Stimulated activated CD8-positive, alpha-beta memory T cell treated with anti-CD3 and anti-CD28 coated beads, Interleukin-15, amount 100 ng/mL, for 48 hours (primary cell): ENCODE measurements at regions not wholly inside any gene's neighbourhood (a gene's known extent, or its start where the extent isn't known, plus 50 kb on each side); places are given as distances from the start of the nearest gene placed in this dataset.

Experiments
- DNase-seq, 2 donors: peaks; one replicate each; pipeline ENCODE4 v3.0.0-alpha.2; 2020; ENCODE audit warnings: low read depth in 2 of 2

DNA sequence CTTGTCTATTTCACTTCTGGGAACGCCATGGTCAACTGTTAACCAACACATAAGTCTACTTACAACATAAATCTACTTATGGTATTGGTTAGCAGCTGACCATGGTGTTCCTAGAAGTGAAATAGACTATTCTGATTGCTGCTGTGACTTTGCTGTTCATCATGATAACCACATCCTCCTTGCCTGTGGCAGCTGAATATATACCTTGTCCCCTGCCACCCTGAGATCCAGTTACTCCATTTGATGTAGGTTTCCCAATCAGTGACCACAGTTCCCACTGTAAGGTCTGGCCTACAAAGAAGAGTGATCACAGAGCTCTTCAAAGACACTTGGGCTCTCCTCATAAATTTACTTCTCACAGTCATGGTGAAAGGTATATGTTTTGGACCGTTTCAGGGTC lies 66.8 kb upstream of the ALDH1A3 start:
- DNase-seq, result no peak

DNA sequence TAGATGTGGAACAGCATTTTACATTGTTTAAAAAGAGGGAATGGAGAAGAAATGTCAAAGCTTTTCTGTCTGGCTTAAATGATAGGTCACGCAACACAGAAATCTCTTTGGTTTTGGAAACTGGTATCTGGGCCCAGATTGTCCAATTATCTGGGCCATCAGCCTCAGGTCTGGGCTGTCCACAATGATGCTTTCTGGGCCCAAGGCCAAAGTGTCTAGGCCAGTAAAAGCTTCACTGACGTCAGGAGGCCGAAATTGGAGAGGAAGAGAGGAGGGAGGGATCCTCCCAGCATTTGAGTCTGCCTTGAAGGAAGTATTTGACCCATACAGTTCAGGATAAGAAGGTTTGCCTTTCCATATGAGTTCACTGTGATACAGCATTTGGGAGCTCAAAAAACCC lies 60.7 kb upstream of the ALDH1A3 start:
- DNase-seq, result no peak

DNA sequence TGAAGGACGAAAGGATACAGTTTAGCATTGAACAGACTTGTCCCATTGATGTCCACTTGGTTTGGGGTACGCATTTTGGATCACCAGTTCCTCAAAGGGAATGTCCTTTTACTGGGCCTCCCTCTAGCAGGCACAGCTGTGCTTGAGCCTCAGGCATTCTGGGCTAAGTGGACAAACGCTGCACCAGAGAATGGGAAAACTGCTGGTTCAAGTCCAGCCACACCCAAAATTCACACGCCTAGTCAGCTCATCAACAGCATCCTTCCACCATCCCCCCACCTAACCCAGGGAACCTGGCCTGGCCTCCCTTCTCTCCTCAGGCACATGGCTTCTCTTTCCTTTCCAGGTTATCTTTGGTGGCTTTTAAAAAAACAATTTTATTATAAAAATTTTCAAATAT lies 59.1 kb upstream of the ALDH1A3 start:
- no peak for DNase-seq

DNA sequence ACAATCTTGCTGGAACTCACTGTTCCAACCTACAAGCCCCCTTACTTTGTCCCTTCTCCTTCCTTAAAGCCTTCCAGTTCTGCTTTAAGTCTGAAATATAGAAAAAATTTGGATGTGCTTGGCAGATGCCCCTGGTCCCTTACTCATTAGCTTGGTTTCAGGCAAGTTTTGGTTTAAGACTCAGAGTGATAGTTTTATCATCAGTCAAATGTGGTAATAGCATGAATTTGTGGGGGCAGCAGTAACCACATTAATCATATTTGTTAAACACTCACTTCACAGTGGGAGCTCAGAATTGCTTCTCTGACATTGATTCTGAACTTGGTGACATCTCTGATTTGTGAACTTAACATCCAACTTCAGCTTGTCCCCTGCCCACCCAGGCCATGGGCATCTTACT lies 58.3 kb upstream of the ALDH1A3 start:
- DNase-seq, result no peak

DNA sequence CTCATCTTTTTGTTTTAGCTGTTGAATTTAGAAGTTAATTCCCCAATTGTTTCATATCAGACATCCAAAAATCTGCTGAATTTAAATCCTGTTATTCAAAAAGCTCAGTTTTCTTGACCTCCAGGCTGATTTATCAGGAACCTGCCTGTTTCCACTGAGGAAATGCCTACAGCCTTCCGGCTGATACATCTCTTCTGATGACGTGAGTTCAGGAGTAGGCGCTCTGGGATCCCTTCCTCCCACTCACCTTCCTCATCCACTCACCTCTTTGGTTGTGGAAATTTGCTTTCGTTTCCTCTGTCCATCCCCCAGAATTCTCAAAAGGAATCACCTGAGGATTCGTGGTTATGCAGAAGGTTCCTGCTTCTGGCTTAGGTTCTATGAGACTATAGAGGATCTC lies 55.4 kb upstream of the ALDH1A3 start:
- no peak for DNase-seq

DNA sequence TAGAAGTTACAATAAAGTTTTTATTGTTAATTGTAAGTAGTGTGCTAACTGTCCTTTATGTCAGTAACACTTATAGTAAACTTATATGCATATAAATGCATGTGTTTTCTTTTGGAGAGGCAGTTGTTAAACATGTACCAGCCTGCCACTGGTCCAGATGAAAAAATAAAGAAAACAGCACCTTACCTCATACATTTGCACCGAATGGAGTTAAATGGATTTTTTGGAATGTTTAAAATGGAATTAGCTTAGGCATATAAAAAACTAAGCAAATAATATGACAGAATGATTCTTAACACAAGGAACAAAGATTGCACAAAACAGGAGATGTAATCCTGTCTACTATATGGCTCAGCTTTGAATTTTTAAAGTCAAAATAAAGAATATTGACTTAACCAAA lies 50.2 kb upstream of the ALDH1A3 start:
- DNase-seq, result no peak
